ENCODE measurements at regions not wholly inside any gene's neighbourhood (a gene's known extent, or its start where the extent isn't known, plus 50 kb on each side); places are given as distances from the start of the nearest gene placed in this dataset.

- Mint-ChIP-seq H3K4me1 (no peaks in the 10 kb centered on the region; the same call in 2 of the 3 replicates), H3K27me3 (ENCODE audit: insufficient read depth, low read depth, poor library complexity) (no peaks in the 10 kb centered on the region), H3K4me3 (no peak overlapping the region), H3K27ac (no peak overlapping the region), H3K36me3 (ENCODE audit: low read depth) (no peaks in the 10 kb centered on the region), H3K9me3 (no peaks in the 10 kb centered on the region)
- H2AFZ ChIP-seq = no peak overlapping the region
- no peaks in the 10 kb centered on the region for H3F3A ChIP-seq (replicated peaks; ENCODE audit: low read depth)
- no peaks in the 10 kb centered on the region for H4K20me1 ChIP-seq (replicated peaks; ENCODE audit: insufficient read depth)
- no peak for DNase-seq (ENCODE audit: low spot score)
- no peaks in the 10 kb centered on the region for H3K79me2 ChIP-seq (replicated peaks; ENCODE audit: insufficient read depth)
- no peaks in the 10 kb centered on the region for H3K36me3 ChIP-seq (ENCODE audit: insufficient read depth)
- no peaks in the 10 kb centered on the region for H3K4me1 ChIP-seq (ENCODE audit: insufficient read depth)
- ATAC-seq = no peak
- H3K4me2 ChIP-seq = no peak overlapping the region
- H3K27ac ChIP-seq (ENCODE audit: low read depth) = no peak overlapping the region
- TF ChIP-seq ZNF462 (CRISPR knock-in tag; IDR thresholded peaks at IDR 0.05) (no peak), ETS1 (IDR thresholded peaks at IDR 0.05) (no peak), ZNF331 (CRISPR knock-in tag; IDR thresholded peaks at IDR 0.05; ENCODE audit: low read depth) (no peak), STAT1 (IDR thresholded peaks at IDR 0.05; ENCODE audit: unreplicated experiment) (no peak), JUNB (IDR thresholded peaks at IDR 0.05; ENCODE audit: unreplicated experiment) (no peak), NANOG (IDR thresholded peaks at IDR 0.05; ENCODE audit: borderline replicate concordance) (no peak), EZH2 (IDR thresholded peaks at IDR 0.05; ENCODE audit: low read depth, unreplicated experiment) (no peak), CREB1 (CRISPR knock-in tag; IDR thresholded peaks at IDR 0.05; ENCODE audit: low read depth) (no peak), REST (IDR thresholded peaks at IDR 0.05; ENCODE audit: unreplicated experiment) (no peak), CTCF (conservative IDR thresholded peaks at IDR 0.05; ENCODE audit: low read depth in 2 of 2) (no peak)
- H3K4me3 ChIP-seq = no peak overlapping the region
- no peaks in the 10 kb centered on the region for H3K9me2 ChIP-seq (ENCODE audit: insufficient read depth)
- no peaks in the 10 kb centered on the region for H3K27me3 ChIP-seq (ENCODE audit: insufficient read depth)
Measured at GRCh38 chr5:51472472-51472871, 89.2 kb downstream of the ISL1 start.
